ENCODE measurements at regions not wholly inside any gene's neighbourhood (a gene's known extent, or its start where the extent isn't known, plus 50 kb on each side); places are given as distances from the start of the nearest gene placed in this dataset.

DNA sequence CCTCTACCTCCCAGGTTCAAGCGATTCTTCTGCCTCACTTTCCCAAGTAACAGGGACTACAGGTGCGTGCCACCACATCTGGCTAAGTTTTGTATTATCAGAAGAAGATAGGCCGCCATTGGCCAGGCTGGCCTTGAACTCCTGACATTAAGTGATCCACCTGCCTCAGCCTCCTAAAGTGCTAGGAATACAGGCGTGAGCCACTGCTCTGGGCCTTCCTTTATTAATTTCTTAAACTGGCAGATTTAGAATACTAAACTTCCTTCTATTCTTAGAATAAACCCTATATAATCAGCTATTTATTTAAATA is 86.6 kb downstream of the HFE start:
- Mint-ChIP-seq H3K9me3 (no peaks in the 10 kb centered on the region), H3K4me1 (peaks cover 50% of the 10 kb centered on the region), H3K27ac (peak overlapping the region; percentile 80), H3K27me3 (no peaks in the 10 kb centered on the region), H3K36me3 (ENCODE audit: low read depth) (peaks cover 9% of the 10 kb centered on the region), H3K4me3 (peak overlapping the region; percentile 56)
- ChIA-PET POLR2A (interaction anchor here (1.0 to 8.5 kb wide), 16 partner anchors 10 to 1003 kb away, joined by 3 to 427 read pairs (median 32); a partner anchor contains a TSS), CTCF (interaction anchor here (0.7 to 2.9 kb wide), 6 partner anchors 9 to 421 kb away, joined by 3 to 12 read pairs (median 8); a partner anchor contains a TSS)
- DNase-seq: no peak
- intact Hi-C loops (cut with micrococcal nuclease): loop anchor here (2.0 to 10.0 kb wide), 7 partner anchors 67 to 1579 kb away; partner anchors contain the start of gene ZNF184
- no peak for ATAC-seq (ENCODE audit: low read depth)
- TF ChIP-seq, protein P1, sequence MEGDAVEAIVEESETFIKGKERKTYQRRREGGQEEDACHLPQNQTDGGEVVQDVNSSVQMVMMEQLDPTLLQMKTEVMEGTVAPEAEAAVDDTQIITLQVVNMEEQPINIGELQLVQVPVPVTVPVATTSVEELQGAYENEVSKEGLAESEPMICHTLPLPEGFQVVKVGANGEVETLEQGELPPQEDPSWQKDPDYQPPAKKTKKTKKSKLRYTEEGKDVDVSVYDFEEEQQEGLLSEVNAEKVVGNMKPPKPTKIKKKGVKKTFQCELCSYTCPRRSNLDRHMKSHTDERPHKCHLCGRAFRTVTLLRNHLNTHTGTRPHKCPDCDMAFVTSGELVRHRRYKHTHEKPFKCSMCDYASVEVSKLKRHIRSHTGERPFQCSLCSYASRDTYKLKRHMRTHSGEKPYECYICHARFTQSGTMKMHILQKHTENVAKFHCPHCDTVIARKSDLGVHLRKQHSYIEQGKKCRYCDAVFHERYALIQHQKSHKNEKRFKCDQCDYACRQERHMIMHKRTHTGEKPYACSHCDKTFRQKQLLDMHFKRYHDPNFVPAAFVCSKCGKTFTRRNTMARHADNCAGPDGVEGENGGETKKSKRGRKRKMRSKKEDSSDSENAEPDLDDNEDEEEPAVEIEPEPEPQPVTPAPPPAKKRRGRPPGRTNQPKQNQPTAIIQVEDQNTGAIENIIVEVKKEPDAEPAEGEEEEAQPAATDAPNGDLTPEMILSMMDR (IDR thresholded peaks at IDR 0.05): no peak

- ATAC-seq (ENCODE audit: low read depth) (no peak), DNase-seq (no peak)
- TF ChIP-seq, protein P1 (IDR thresholded peaks at IDR 0.05): no peak
- intact Hi-C loops (cut with micrococcal nuclease): loop anchor here (1.0 to 10.0 kb wide), 11 partner anchors 8 to 1300 kb away; partner anchors contain the start of genes ABT1 and ZNF184
- Mint-ChIP-seq H3K4me3 (no peak overlapping the region), H3K36me3 (ENCODE audit: low read depth) (peaks cover 9% of the 10 kb centered on the region), H3K9me3 (no peaks in the 10 kb centered on the region), H3K4me1 (peaks cover 44% of the 10 kb centered on the region), H3K27me3 (no peaks in the 10 kb centered on the region), H3K27ac (peak overlapping the region; percentile 65)
- CTCF ChIA-PET: interaction anchor here (1.0 to 1.2 kb wide), 3 partner anchors 20 to 421 kb away, joined by 4 to 8 read pairs (median 6); a partner anchor contains a TSS
- POLR2A ChIA-PET: interaction anchor here (0.7 to 8.5 kb wide), 10 partner anchors 9 to 1002 kb away, joined by 4 to 427 read pairs (median 10); a partner anchor contains a TSS
These were observed 87.8 kb downstream of the HFE start for GRCh38 chr6:26175033-26175427.

DNA sequence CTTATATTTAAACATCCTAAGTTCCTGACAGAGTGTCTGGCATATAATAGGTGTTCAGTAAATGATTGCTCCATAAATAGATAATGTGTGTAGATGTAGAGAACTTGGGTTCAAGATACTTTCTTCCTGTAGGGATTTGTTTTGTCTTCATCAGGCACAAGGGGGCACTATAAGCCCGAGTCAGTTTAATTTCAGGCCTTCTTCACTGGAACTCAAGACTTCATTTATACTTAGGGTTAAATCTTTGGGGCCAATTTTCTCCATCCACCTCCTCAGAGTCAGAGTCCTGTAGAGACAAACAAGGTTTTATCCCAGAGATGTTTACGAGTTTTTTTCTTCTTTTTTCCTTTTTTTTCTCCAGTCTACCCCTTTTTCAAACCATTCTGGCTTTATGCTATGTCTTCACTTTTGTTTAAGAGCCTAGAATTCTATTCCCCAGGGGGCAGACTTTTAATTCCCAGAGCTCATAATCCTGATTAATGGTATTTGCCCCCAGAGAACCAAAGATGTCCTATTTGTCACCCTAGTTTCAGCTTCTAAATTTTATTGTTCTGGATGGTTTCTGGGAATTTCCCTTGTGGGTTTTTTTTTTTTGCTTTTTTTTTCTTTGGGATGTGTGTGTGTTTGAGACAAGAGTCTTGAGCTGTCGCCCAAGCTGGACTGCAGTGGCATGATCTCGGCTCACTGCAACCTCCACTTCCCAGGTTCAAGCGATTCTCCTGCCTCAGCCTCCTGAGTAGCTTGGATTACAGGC is 88.4 kb downstream of the HFE start:
- TF ChIP-seq, protein P1 (IDR thresholded peaks at IDR 0.05): no peak
- no peak for DNase-seq
- Mint-ChIP-seq H3K4me1 (peaks cover 38% of the 10 kb centered on the region), H3K36me3 (ENCODE audit: low read depth) (peaks cover 9% of the 10 kb centered on the region), H3K27ac (peak overlapping the region; percentile 65), H3K4me3 (no peak overlapping the region), H3K27me3 (no peaks in the 10 kb centered on the region), H3K9me3 (no peaks in the 10 kb centered on the region)
- intact Hi-C loops (cut with micrococcal nuclease): loop anchor here (1.0 to 10.0 kb wide), 11 partner anchors 8 to 1299 kb away; partner anchors contain the start of genes ABT1 and ZNF184
- no peak for ATAC-seq (ENCODE audit: low read depth)
- ChIA-PET POLR2A (interaction anchor here (0.6 to 4.4 kb wide), 13 partner anchors 15 to 420 kb away, joined by 3 to 44 read pairs (median 5); a partner anchor contains a TSS), CTCF (interaction anchor here (0.6 to 1.2 kb wide), 7 partner anchors 9 to 904 kb away, joined by 3 to 8 read pairs (median 4); a partner anchor contains a TSS)

GRCh38 chr6:26179675-26180074 is 92.4 kb downstream of the HFE start:
- no peaks in the 10 kb centered on the region for H3K27me3 Mint-ChIP-seq
- H3K36me3 Mint-ChIP-seq (ENCODE audit: low read depth): no peaks in the 10 kb centered on the region
- DNase-seq (no peak), ATAC-seq (ENCODE audit: low read depth) (no peak)
- intact Hi-C loops (cut with micrococcal nuclease): loop anchor here (5.0 to 10.0 kb wide), 2 partner anchors 243 to 1295 kb away; partner anchors contain the start of gene ZNF184
- H3K27ac Mint-ChIP-seq: no peak overlapping the region
- ChIA-PET CTCF (interaction anchor here (2.1 kb wide), 1 partner anchor 416 kb away, joined by 7 read pairs; no protein-coding TSS in a partner anchor), POLR2A (interaction anchor here (0.6 to 4.4 kb wide), 8 partner anchors 9 to 105 kb away, joined by 3 to 44 read pairs (median 6); a partner anchor contains a TSS)
- H3K4me3 Mint-ChIP-seq: no peak overlapping the region
- peaks cover 2% of the 10 kb centered on the region for H3K9me3 Mint-ChIP-seq
- TF ChIP-seq, protein P1 (IDR thresholded peaks at IDR 0.05): no peak
- H3K4me1 Mint-ChIP-seq: peaks cover 27% of the 10 kb centered on the region

DNA sequence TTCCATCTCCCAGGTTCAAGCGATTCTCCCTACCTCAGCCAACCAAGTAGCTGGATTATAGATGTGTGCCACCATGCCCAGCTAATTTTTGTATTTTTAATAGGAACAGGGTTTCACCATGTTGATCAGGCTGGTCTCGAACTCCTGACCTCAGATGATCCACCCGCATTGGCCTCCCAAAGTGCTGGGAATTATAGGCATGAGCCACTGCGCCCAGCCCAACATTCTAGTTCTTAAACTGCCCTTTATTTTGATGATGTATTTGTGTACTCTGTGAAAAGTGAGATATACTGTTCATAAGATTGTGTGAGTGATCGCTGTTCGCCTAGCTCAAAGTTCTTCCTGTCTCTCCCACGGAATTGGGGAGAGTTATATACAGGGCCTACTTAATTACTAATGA is 93.1 kb downstream of the HFE start:
- intact Hi-C loops (cut with micrococcal nuclease): no loop called here
- Mint-ChIP-seq H3K4me1 (peaks cover 28% of the 10 kb centered on the region), H3K9me3 (peaks cover 4% of the 10 kb centered on the region), H3K27ac (no peak overlapping the region), H3K36me3 (ENCODE audit: low read depth) (no peaks in the 10 kb centered on the region), H3K4me3 (no peak overlapping the region), H3K27me3 (no peaks in the 10 kb centered on the region)
- POLR2A ChIA-PET: interaction anchor here (0.6 to 0.7 kb wide), 4 partner anchors 12 to 87 kb away, joined by 3 to 5 read pairs (median 3); no protein-coding TSS in a partner anchor
- TF ChIP-seq, protein P1 (IDR thresholded peaks at IDR 0.05): no peak
- CTCF ChIA-PET: interaction anchor here (2.1 kb wide), 1 partner anchor 415 kb away, joined by 7 read pairs; no protein-coding TSS in a partner anchor
- DNase-seq (no peak), ATAC-seq (ENCODE audit: low read depth) (no peak)
